Tibial nerve (tissue), 3 donors: ENCODE measurements at regions not wholly inside any gene's neighbourhood (a gene's known extent, or its start where the extent isn't known, plus 50 kb on each side); places are given as distances from the start of the nearest gene placed in this dataset.

Experiments
- CTCF ChIP-seq, 5 experiments: fragments of 200-600 bp in 3 of 5; fragments of 450-650 bp in 2 of 5; sonication (generic) in 3 of 5; IDR thresholded peaks; one replicate each; pipeline ENCODE4 v1.5.1; 2016 to 2019; ENCODE audit warnings: antibody characterized with exemption in 5 of 5, mild to moderate bottlenecking in 3 of 5, moderate library complexity in 2 of 5
- POLR2A ChIP-seq, 2 donors: fragments of 450-650 bp; IDR thresholded peaks; one replicate each; pipeline ENCODE4 v1.6.1; 2017; ENCODE audit warnings: antibody characterized with exemption in 2 of 2, mild to moderate bottlenecking in 2 of 2, moderate library complexity in 2 of 2

GRCh38 chr12:92634202-92634601, 68.6 kb upstream of the PLEKHG7 start:
- TF ChIP-seq POLR2A (IDR thresholded peaks at IDR 0.05) = no peak
- TF ChIP-seq CTCF (IDR thresholded peaks at IDR 0.05) = no peak
